WERI-Rb-1 (cell line): ENCODE measurements at regions not wholly inside any gene's neighbourhood (a gene's known extent, or its start where the extent isn't known, plus 50 kb on each side); places are given as distances from the start of the nearest gene placed in this dataset.

ENCODE experiments used
- DNase-seq: peaks from one replicate; pipeline ENCODE4 v3.0.0-alpha.2; 2020
- H3K27ac ChIP-seq: fragments of 250-450 bp; sonication (Bioruptor Pico); 2 replicates; pipeline ENCODE4 v1.5.1; 2020; ENCODE audit warnings: mild to moderate bottlenecking, moderate library complexity
- H3K27me3 ChIP-seq: fragments of 250-450 bp; sonication (Bioruptor Pico); 2 replicates; pipeline ENCODE4 v1.5.1; 2021; ENCODE audit warnings: mild to moderate bottlenecking, low read depth, moderate library complexity; ENCODE audit not compliant: insufficient read depth, severe bottlenecking
- H3K36me3 ChIP-seq: fragments of 250-450 bp; sonication (Bioruptor Pico); 2 replicates; pipeline ENCODE4 v1.5.1; 2020; ENCODE audit warnings: mild to moderate bottlenecking, moderate library complexity
- H3K4me3 ChIP-seq: 2 replicates; pipeline ENCODE4 v1.5.1; 2011; ENCODE audit warnings: low read depth, mild to moderate bottlenecking, control low read depth, low read length
- H3K9me3 ChIP-seq: fragments of 250-450 bp; sonication (Bioruptor Pico); 2 replicates; pipeline ENCODE4 v1.5.1; 2021; ENCODE audit warnings: mild to moderate bottlenecking, moderate library complexity; ENCODE audit not compliant: severe bottlenecking
- TF ChIP-seq, protein P1 (sequence below): IDR thresholded peaks from 2 replicates; pipeline ENCODE4 v1.5.1; 2011; ENCODE audit warnings: low read depth, mild to moderate bottlenecking, control low read depth, inconsistent platforms, low read length

DNA sequence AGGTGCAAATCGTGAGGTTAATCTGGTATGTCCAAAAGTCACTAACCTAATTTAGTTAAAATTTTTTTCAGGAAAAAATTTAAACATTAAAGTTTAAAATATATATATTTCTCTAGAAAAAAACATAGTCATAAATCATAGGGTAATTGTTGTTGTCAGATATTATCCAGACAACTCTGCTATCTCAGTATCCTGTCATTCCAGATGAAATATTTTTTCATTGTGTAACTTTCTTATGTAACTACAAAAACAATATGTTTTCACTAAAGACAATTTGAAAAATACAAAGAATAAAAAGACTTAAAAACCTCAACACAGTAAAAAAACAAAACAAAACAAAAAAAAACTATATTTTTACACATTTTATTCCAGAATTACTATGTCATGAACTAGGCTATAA is 57.6 kb downstream of the TENT5A start:
- Histone ChIP-seq H3K4me3 (no peak overlapping the region), H3K36me3 (no peaks in the 10 kb centered on the region), H3K27ac (no peak overlapping the region), H3K27me3 (no peaks in the 10 kb centered on the region), H3K9me3 (no peaks in the 10 kb centered on the region)
- no peak for DNase-seq
- TF ChIP-seq, protein P1, sequence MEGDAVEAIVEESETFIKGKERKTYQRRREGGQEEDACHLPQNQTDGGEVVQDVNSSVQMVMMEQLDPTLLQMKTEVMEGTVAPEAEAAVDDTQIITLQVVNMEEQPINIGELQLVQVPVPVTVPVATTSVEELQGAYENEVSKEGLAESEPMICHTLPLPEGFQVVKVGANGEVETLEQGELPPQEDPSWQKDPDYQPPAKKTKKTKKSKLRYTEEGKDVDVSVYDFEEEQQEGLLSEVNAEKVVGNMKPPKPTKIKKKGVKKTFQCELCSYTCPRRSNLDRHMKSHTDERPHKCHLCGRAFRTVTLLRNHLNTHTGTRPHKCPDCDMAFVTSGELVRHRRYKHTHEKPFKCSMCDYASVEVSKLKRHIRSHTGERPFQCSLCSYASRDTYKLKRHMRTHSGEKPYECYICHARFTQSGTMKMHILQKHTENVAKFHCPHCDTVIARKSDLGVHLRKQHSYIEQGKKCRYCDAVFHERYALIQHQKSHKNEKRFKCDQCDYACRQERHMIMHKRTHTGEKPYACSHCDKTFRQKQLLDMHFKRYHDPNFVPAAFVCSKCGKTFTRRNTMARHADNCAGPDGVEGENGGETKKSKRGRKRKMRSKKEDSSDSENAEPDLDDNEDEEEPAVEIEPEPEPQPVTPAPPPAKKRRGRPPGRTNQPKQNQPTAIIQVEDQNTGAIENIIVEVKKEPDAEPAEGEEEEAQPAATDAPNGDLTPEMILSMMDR, result no peak

DNA sequence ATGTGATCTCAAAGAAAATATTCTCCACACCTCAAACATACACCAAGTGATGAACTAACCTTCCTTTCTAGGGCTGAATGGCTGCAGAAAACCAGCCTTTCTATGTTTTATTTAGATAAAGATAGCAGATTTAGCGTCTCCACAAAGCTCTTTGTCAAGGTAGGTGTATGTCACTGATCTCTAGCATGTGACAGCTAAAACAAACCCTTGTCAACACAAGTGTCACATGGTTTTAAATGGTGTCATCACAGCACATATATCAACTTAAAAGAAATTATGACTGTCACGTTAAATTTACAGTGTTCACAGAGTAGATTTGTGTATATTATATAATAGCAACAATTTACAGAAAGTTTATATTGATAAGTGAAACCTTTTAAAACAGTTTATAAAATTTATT is 58.3 kb downstream of the TENT5A start:
- no peak overlapping the region for H3K4me3 ChIP-seq
- TF ChIP-seq, protein P1, result no peak
- no peak for DNase-seq

DNA sequence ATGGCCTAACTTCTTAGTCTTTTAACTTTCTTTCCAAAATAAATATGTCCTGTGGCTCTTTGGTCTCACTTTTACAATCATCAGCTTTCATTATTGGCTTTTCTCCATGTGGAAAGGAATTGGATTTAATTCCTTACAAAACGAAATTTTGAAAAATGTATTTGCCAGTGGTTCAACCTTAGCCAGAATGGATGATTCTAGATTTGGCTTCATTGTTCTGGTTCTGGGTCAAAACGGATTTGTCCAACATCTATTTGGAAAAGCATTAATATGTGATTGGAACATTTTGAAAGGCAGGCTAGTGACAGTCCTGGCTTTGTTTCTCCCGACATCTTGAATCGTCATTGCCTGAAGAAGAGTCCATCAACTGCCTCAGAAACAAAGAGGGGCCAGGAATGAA is 59.2 kb downstream of the TENT5A start:
- Histone ChIP-seq H3K27ac (no peak overlapping the region), H3K9me3 (no peaks in the 10 kb centered on the region), H3K4me3 (no peak overlapping the region), H3K27me3 (no peaks in the 10 kb centered on the region), H3K36me3 (no peaks in the 10 kb centered on the region)
- TF ChIP-seq, protein P1, result no peak
- no peak for DNase-seq

More for the DNA sequence above, 58.3 kb downstream of the TENT5A start:
- Histone ChIP-seq H3K27ac (no peak overlapping the region), H3K27me3 (no peaks in the 10 kb centered on the region), H3K9me3 (no peaks in the 10 kb centered on the region), H3K36me3 (no peaks in the 10 kb centered on the region)

DNA sequence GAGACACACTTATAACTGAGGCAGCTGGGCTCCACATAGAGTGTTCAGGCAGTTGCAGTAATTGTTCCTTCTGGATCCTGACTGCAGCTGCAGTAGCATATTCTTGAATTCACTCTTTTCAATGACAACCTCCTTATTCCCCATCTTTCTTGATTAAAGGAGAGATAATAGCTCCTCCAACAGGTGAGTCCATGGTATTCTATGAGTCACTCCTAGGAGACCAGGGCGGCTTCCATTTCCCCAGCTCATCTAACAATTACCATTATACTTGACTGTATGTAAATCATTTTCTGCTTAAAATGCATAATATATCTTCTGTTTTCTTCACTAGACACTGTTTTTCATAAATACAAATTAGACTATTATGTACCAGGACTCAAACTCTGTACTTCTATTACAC is 62.4 kb downstream of the TENT5A start:
- H3K36me3 ChIP-seq, result no peaks in the 10 kb centered on the region
- no peak for DNase-seq
- no peak overlapping the region for H3K4me3 ChIP-seq
- TF ChIP-seq, protein P1, result no peak
- no peaks in the 10 kb centered on the region for H3K27me3 ChIP-seq
- H3K9me3 ChIP-seq, result no peaks in the 10 kb centered on the region
- no peak overlapping the region for H3K27ac ChIP-seq

DNA sequence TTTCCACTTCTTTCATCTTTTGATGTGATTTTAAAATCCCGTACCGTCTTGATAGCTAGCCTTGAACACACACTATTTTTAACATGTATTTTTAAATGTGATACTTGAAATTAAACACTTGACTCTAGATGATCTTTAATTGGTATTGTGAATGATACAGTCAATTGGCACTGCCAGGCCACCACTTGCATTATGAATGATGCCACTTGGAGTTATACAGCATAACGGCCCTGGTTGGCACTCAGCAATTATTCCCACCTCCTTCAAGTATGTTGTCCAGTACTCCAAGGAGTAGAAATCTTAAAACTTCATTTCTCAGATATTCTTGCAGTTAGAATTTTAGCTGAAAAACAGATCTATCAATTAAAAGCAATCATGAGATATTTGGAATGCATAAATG is 62.9 kb downstream of the TENT5A start:
- Histone ChIP-seq H3K4me3 (no peak overlapping the region), H3K27ac (no peak overlapping the region), H3K9me3 (no peaks in the 10 kb centered on the region), H3K36me3 (no peaks in the 10 kb centered on the region), H3K27me3 (no peaks in the 10 kb centered on the region)
- DNase-seq, result no peak
- TF ChIP-seq, protein P1, result no peak

DNA sequence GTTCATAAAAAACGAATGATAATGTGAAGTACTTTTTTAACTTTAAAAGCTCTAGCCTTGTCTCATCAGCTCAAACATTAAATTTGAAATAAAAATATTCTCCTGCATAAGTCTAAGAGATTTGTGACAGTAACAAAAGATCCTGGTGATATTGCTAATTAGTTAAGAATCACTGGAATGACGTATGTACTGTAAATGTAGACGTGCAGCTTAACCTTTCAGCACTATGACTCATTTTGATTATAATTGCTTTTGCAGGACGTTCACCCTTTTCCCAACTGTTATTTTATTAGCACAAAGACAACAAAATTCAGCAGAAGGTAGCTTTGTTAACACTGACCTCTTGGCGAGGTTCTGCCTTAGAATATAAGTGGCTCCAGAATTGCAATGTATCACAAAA is 68.6 kb downstream of the TENT5A start:
- Histone ChIP-seq H3K9me3 (no peaks in the 10 kb centered on the region), H3K27me3 (no peaks in the 10 kb centered on the region), H3K36me3 (no peaks in the 10 kb centered on the region), H3K4me3 (no peak overlapping the region), H3K27ac (no peak overlapping the region)
- TF ChIP-seq, protein P1, result no peak
- no peak for DNase-seq
